ENCODE measurements at regions not wholly inside any gene's neighbourhood (a gene's known extent, or its start where the extent isn't known, plus 50 kb on each side); places are given as distances from the start of the nearest gene placed in this dataset.

GRCh38 chr16:6148361-6148760 is 1050.8 kb upstream of the EEF2KMT start:
- DNase-seq (ENCODE audit: low read depth) = no peak
- no peak for TF ChIP-seq CTCF (IDR thresholded peaks at IDR 0.05; ENCODE audit: insufficient read depth, low read depth, low read length)
- H3K4me3 ChIP-seq (ENCODE audit: low read depth, low read length) = no peak overlapping the region

DNA sequence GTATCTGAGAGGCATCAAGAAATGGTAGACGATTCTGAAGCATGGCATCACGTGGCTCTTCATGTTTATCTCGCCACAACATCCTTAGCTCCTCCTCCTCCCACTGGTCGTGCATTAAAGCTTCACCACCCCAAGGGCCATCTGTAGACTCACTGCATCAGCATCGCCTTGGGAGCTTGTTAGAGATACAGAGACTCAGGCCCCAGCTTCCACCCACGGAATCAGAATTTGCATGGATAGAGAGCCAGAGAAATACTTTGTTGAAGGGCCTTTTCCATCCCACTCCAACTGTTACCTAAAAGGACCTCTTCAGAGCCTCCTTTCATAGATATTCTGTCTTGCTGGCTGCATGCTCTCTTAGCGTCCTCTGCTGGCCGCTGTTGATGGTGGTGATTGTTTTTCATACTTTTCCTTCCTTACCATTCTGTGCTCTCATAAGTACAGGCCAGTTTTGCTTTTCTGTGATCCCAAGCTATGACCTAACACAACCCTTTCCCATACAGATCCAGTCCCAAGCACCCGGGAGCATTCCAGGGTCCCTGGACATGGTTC is 1049.4 kb upstream of the EEF2KMT start:
- DNase-seq (ENCODE audit: low read depth) = no peak
- no peak overlapping the region for H3K4me3 ChIP-seq (ENCODE audit: low read depth, low read length)
- TF ChIP-seq CTCF (IDR thresholded peaks at IDR 0.05; ENCODE audit: insufficient read depth, low read depth, low read length) = no peak

DNA sequence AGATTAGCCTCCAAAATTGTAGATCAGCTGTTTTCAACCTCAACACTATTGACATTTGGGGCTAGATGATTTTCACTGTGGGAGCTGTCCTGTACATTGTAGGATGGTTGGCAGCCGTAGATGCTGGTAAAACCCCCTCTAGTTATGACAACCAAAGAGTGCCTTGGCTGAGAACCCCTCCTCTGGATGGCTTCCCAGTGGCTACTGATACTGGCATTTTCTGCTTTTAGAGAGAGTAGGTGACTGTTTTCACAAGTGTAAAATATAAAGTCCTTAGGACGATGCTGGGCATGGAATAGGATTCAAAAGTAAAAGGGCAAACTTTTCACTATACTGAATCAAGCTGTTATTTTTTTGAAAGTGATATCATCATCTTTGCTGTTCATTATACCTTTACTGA is 1048.8 kb upstream of the EEF2KMT start:
- no peak for DNase-seq (ENCODE audit: low read depth)
- H3K4me3 ChIP-seq (ENCODE audit: low read depth, low read length) = no peak overlapping the region
- TF ChIP-seq CTCF (IDR thresholded peaks at IDR 0.05; ENCODE audit: insufficient read depth, low read depth, low read length) = no peak

- DNase-seq (ENCODE audit: low read depth) = no peak
- TF ChIP-seq CTCF (IDR thresholded peaks at IDR 0.05; ENCODE audit: insufficient read depth, low read depth, low read length) = no peak
- no peak overlapping the region for H3K4me3 ChIP-seq (ENCODE audit: low read depth, low read length)
These were observed 1046.9 kb upstream of the EEF2KMT start for GRCh38 chr16:6144463-6144862.

- DNase-seq (ENCODE audit: low read depth) = no peak
- no peak overlapping the region for H3K4me3 ChIP-seq (ENCODE audit: low read depth, low read length)
- TF ChIP-seq CTCF (IDR thresholded peaks at IDR 0.05; ENCODE audit: insufficient read depth, low read depth, low read length) = no peak
These were observed 1045.4 kb upstream of the EEF2KMT start for GRCh38 chr16:6143020-6143419.

- TF ChIP-seq CTCF (IDR thresholded peaks at IDR 0.05; ENCODE audit: insufficient read depth, low read depth, low read length) = no peak
- DNase-seq (ENCODE audit: low read depth) = no peak
- no peak overlapping the region for H3K4me3 ChIP-seq (ENCODE audit: low read depth, low read length)
These were observed 1035.5 kb upstream of the EEF2KMT start for GRCh38 chr16:6133009-6133557.

DNA sequence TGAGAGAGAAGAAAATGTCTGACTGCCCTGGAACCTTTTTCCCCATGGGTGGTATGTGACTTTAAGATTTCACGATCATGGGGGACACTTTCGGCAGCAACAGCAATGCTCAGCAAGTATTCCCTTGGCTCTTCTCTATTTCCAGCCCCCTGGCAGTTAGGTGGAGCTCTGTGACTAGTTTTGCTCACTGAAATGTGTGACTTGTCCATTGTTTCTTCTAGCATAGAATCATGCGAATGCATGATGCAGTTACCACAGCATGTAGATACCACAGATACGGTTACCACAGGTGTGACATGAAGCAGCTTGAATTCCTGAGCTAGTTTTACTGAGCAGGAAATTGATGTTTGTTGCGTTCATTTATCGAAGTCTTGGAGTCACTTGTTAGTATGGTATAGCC is 1034.5 kb upstream of the EEF2KMT start:
- no peak for DNase-seq (ENCODE audit: low read depth)
- TF ChIP-seq CTCF (IDR thresholded peaks at IDR 0.05; ENCODE audit: insufficient read depth, low read depth, low read length) = no peak
- no peak overlapping the region for H3K4me3 ChIP-seq (ENCODE audit: low read depth, low read length)

Data from fibroblast of villous mesenchyme (primary cell).